Urinary bladder (tissue), 3 donors: ENCODE measurements at regions not wholly inside any gene's neighbourhood (a gene's known extent, or its start where the extent isn't known, plus 50 kb on each side); places are given as distances from the start of the nearest gene placed in this dataset.

Experiments used
- DNase-seq: peaks from one replicate; pipeline ENCODE4 v3.0.0-alpha.2; 2015; ENCODE audit errors: extremely low spot score
- H3K27ac ChIP-seq: one replicate; pipeline ENCODE4 v1.5.1; 2013; ENCODE audit warnings: low read depth, mild to moderate bottlenecking, moderate library complexity
- H3K36me3 ChIP-seq: one replicate; pipeline ENCODE4 v1.6.1; 2013; ENCODE audit warnings: mild to moderate bottlenecking, moderate library complexity; ENCODE audit not compliant: insufficient read depth
- H3K4me1 ChIP-seq: one replicate; pipeline ENCODE4 v1.6.1; 2013; ENCODE audit warnings: mild to moderate bottlenecking, moderate library complexity; ENCODE audit not compliant: insufficient read depth
- H3K4me3 ChIP-seq: one replicate; pipeline ENCODE4 v1.5.1; 2013; ENCODE audit warnings: low read depth, low read length
- WGBS: extraction: QIAGEN DNeasy Blood & Tissue Kit; methylation state at CpG from one replicate; pipeline ENCODE4 v1.1.7; 2013; 5-methylcytosine and 5-hydroxymethylcytosine counted together
- donor health status: healthy with polysubstance abuse.
- donor health status: healthy.

- no peak overlapping the region for H3K4me3 ChIP-seq
- H3K36me3 ChIP-seq = no peaks in the 10 kb centered on the region
- DNase-seq = no peak
- no peaks in the 10 kb centered on the region for H3K4me1 ChIP-seq
- no peak overlapping the region for H3K27ac ChIP-seq
- 65% methylated on average over 2 of the region's 2 CpGs for WGBS
Measured at GRCh38 chr4:176969011-176969410, 176.3 kb upstream of the VEGFC start.

GRCh38 chr4:176970853-176971252, 178.1 kb upstream of the VEGFC start:
- 82% methylated on average over 4 of the region's 4 CpGs for WGBS
- no peaks in the 10 kb centered on the region for H3K4me1 ChIP-seq
- no peak overlapping the region for H3K27ac ChIP-seq
- DNase-seq = no peak
- no peaks in the 10 kb centered on the region for H3K36me3 ChIP-seq
- H3K4me3 ChIP-seq = no peak overlapping the region

- WGBS = 87% methylated on average over 7 of the region's 7 CpGs
- H3K4me1 ChIP-seq = no peaks in the 10 kb centered on the region
- no peak overlapping the region for H3K27ac ChIP-seq
- no peak for DNase-seq
- no peak overlapping the region for H3K4me3 ChIP-seq
- H3K36me3 ChIP-seq = no peaks in the 10 kb centered on the region
Measured at GRCh38 chr4:176971576-176972115, 178.9 kb upstream of the VEGFC start.

- WGBS = 80% methylated on average over 1 of the region's 1 CpG
- no peak overlapping the region for H3K27ac ChIP-seq
Measured at GRCh38 chr4:176979416-176979815, 186.7 kb upstream of the VEGFC start.

GRCh38 chr4:176981074-176981473, 188.4 kb upstream of the VEGFC start:
- Histone ChIP-seq H3K4me3 (no peak overlapping the region), H3K27ac (no peak overlapping the region), H3K36me3 (no peaks in the 10 kb centered on the region), H3K4me1 (no peaks in the 10 kb centered on the region)
- no peak for DNase-seq

More at GRCh38 chr4:176979416-176979815, 186.7 kb upstream of the VEGFC start:
- Histone ChIP-seq H3K4me3 (no peak overlapping the region), H3K36me3 (no peaks in the 10 kb centered on the region), H3K4me1 (no peaks in the 10 kb centered on the region)
- no peak for DNase-seq

GRCh38 chr4:176981551-176981950, 188.8 kb upstream of the VEGFC start:
- 68% methylated on average over 2 of the region's 2 CpGs for WGBS
- DNase-seq = no peak
- no peak overlapping the region for H3K27ac ChIP-seq
- no peaks in the 10 kb centered on the region for H3K4me1 ChIP-seq
- H3K4me3 ChIP-seq = no peak overlapping the region
- H3K36me3 ChIP-seq = no peaks in the 10 kb centered on the region

GRCh38 chr4:176988226-176988625, 195.5 kb upstream of the VEGFC start:
- Histone ChIP-seq H3K4me1 (no peaks in the 10 kb centered on the region), H3K36me3 (no peaks in the 10 kb centered on the region), H3K4me3 (no peak overlapping the region), H3K27ac (no peak overlapping the region)
- no peak for DNase-seq
- 31% methylated on average over 1 of the region's 1 CpG for WGBS

GRCh38 chr4:176989186-176989585, 196.5 kb upstream of the VEGFC start:
- Histone ChIP-seq H3K27ac (no peak overlapping the region), H3K36me3 (no peaks in the 10 kb centered on the region), H3K4me3 (no peak overlapping the region), H3K4me1 (no peaks in the 10 kb centered on the region)
- 80% methylated on average over 1 of the region's 1 CpG for WGBS
- DNase-seq = no peak

- no peak for DNase-seq
- no peaks in the 10 kb centered on the region for H3K4me1 ChIP-seq
- H3K27ac ChIP-seq = no peak overlapping the region
- H3K4me3 ChIP-seq = no peak overlapping the region
- H3K36me3 ChIP-seq = no peaks in the 10 kb centered on the region
- 90% methylated on average over 2 of the region's 2 CpGs for WGBS
Measured at GRCh38 chr4:176999935-177000543, 207.3 kb upstream of the VEGFC start.

GRCh38 chr4:177001271-177002175, 208.8 kb upstream of the VEGFC start:
- 63% methylated on average over 3 of the region's 3 CpGs for WGBS
- H3K4me3 ChIP-seq = no peak overlapping the region
- no peaks in the 10 kb centered on the region for H3K36me3 ChIP-seq

GRCh38 chr4:177005674-177006230, 213.0 kb upstream of the VEGFC start:
- Histone ChIP-seq H3K27ac (no peak overlapping the region), H3K4me3 (no peak overlapping the region), H3K36me3 (no peaks in the 10 kb centered on the region), H3K4me1 (no peaks in the 10 kb centered on the region)
- 75% methylated on average over 3 of the region's 3 CpGs for WGBS
- DNase-seq = no peak

More at GRCh38 chr4:177001271-177002175, 208.8 kb upstream of the VEGFC start:
- Histone ChIP-seq H3K4me1 (no peaks in the 10 kb centered on the region), H3K27ac (no peak overlapping the region)
- DNase-seq = no peak

GRCh38 chr4:177006331-177006730, 213.6 kb upstream of the VEGFC start:
- H3K36me3 ChIP-seq = no peaks in the 10 kb centered on the region
- H3K27ac ChIP-seq = no peak overlapping the region
- H3K4me1 ChIP-seq = no peaks in the 10 kb centered on the region
- H3K4me3 ChIP-seq = no peak overlapping the region
- no peak for DNase-seq

GRCh38 chr4:177008071-177008835, 215.5 kb upstream of the VEGFC start:
- Histone ChIP-seq H3K27ac (no peak overlapping the region), H3K36me3 (no peaks in the 10 kb centered on the region), H3K4me3 (no peak overlapping the region), H3K4me1 (no peaks in the 10 kb centered on the region)
- no peak for DNase-seq
- WGBS = 91% methylated on average over 1 of the region's 1 CpG
